SK-N-SH (cell line): ENCODE measurements at regions not wholly inside any gene's neighbourhood (a gene's known extent, or its start where the extent isn't known, plus 50 kb on each side); places are given as distances from the start of the nearest gene placed in this dataset.

ENCODE experiments used
- CTCF ChIA-PET: fragments of 300-600, 350-600 bp; formaldehyde crosslinking; extraction: SDS; loops from one replicate; lab custom pipeline; 2021; lab: Yijun Ruan, JAX
- POLR2A ChIA-PET: fragments of 350-600 bp; sonication (Branson Sonifier 250); formaldehyde crosslinking; extraction: SDS; loops from one replicate; lab custom pipeline; 2020; ENCODE audit warnings: antibody characterized with exemption, inconsistent platforms; lab: Yijun Ruan, JAX
- DNase-seq: peaks from one replicate; pipeline ENCODE4 v3.0.0; 2012
- H2AFZ ChIP-seq: fragments of 200-600 bp; sonication (generic); 2 replicates; pipeline ENCODE4 v1.8.1; 2016; ENCODE audit warnings: antibody characterized with exemption, mild to moderate bottlenecking, low read depth
- H3F3A ChIP-seq: fragments of 200-600 bp; sonication (generic); replicated peaks from 2 replicates; pipeline ENCODE3; 2016; ENCODE audit warnings: antibody characterized with exemption, mild to moderate bottlenecking; ENCODE audit not compliant: insufficient read depth
- H3K27ac ChIP-seq, 2 experiments: fragments of 200-500 bp in 1 of 2; fragments of 200-600 bp in 1 of 2; sonication (Bioruptor generic) in 1 of 2; sonication (generic), shearing (Covaris generic) in 1 of 2; 2 replicates each; pipeline versions ENCODE4 v1.5.1 to v1.6.1; 2014 to 2016; ENCODE audit warnings: low read depth in 2 of 2, inconsistent platforms in 1 of 2, low read length in 1 of 2, mild to moderate bottlenecking in 1 of 2, mixed read lengths in 1 of 2
- H3K27me3 ChIP-seq: fragments of 200-600 bp; sonication (generic), shearing (Covaris generic); 2 replicates; pipeline ENCODE4 v1.6.1; 2016; ENCODE audit warnings: mixed run types; ENCODE audit not compliant: insufficient read depth
- H3K36me3 ChIP-seq, 2 experiments: fragments of 200-500 bp in 1 of 2; fragments of 200-600 bp in 1 of 2; sonication (Bioruptor generic) in 1 of 2; sonication (generic) in 1 of 2; replicated peaks in 1 of 2; 2 replicates each; pipeline versions ENCODE3 to v1.5.1; 2014 to 2016; ENCODE audit warnings: low read length in 1 of 2, mild to moderate bottlenecking in 1 of 2; ENCODE audit not compliant: insufficient read depth in 2 of 2, control insufficient read depth in 1 of 2
- H3K4me1 ChIP-seq, 2 experiments: fragments of 200-500 bp in 1 of 2; fragments of 200-600 bp in 1 of 2; sonication (Bioruptor generic) in 1 of 2; sonication (generic), shearing (Covaris generic) in 1 of 2; 2 replicates each; pipeline versions ENCODE4 v1.5.1 to v1.6.1; 2014 to 2016; ENCODE audit warnings: low read depth in 1 of 2, low read length in 1 of 2, mixed run types in 1 of 2; ENCODE audit not compliant: insufficient read depth in 2 of 2, control insufficient read depth in 1 of 2
- H3K4me2 ChIP-seq: fragments of 200-600 bp; sonication (generic), shearing (Covaris generic); 2 replicates; pipeline ENCODE4 v1.6.1; 2017; ENCODE audit warnings: mixed run types
- H3K4me3 ChIP-seq, 2 experiments: fragments of 200-500 bp in 1 of 2; fragments of 200-600 bp in 1 of 2; sonication (Bioruptor generic) in 1 of 2; sonication (generic), shearing (Covaris generic) in 1 of 2; 2 replicates each; pipeline versions ENCODE4 v1.5.1 to v1.8.1; 2014 to 2016; ENCODE audit warnings: low read depth in 2 of 2, inconsistent platforms in 1 of 2, low read length in 1 of 2, mild to moderate bottlenecking in 1 of 2, mixed read lengths in 1 of 2, moderate library complexity in 1 of 2
- H3K79me2 ChIP-seq: fragments of 200-600 bp; sonication (generic); 2 replicates; pipeline ENCODE4 v1.8.1; 2017; ENCODE audit warnings: mild to moderate bottlenecking; ENCODE audit not compliant: insufficient read depth
- H3K9ac ChIP-seq: fragments of 200-600 bp; sonication (generic); 2 replicates; pipeline ENCODE4 v1.6.1; 2017; ENCODE audit warnings: mixed run types
- H3K9me2 ChIP-seq: fragments of 200-600 bp; sonication (generic); 2 replicates; pipeline ENCODE4 v1.6.1; 2017; ENCODE audit warnings: mixed run types
- H3K9me3 ChIP-seq: fragments of 200-600 bp; sonication (generic); 2 replicates; pipeline ENCODE4 v1.6.1; 2017; ENCODE audit warnings: mixed run types, mild to moderate bottlenecking, moderate library complexity
- H4K20me1 ChIP-seq: fragments of 200-600 bp; sonication (generic); 2 replicates; pipeline ENCODE4 v1.6.1; 2017; ENCODE audit warnings: mild to moderate bottlenecking, mixed run types; ENCODE audit not compliant: insufficient read depth
- FOXM1 ChIP-seq: IDR thresholded peaks from 2 replicates; pipeline ENCODE4 v1.4.0; 2012; ENCODE audit warnings: low read depth, mild to moderate bottlenecking
- GABPA ChIP-seq: IDR thresholded peaks from 2 replicates; pipeline ENCODE4 v1.4.0; 2012; ENCODE audit warnings: low read depth, mild to moderate bottlenecking
- MXI1 ChIP-seq: IDR thresholded peaks from 2 replicates; pipeline ENCODE4 v1.6.1; 2012; ENCODE audit warnings: mild to moderate bottlenecking, low read depth, low read length, improper control_type of control experiment
- RCOR1 ChIP-seq: fragments of 150-350 bp; IDR thresholded peaks from 2 replicates; pipeline ENCODE4 v1.6.1; 2017; ENCODE audit warnings: antibody characterized with exemption, low read length
- REST ChIP-seq: IDR thresholded peaks from 2 replicates; pipeline ENCODE4 v1.6.1; 2012; ENCODE audit warnings: mild to moderate bottlenecking, low read depth, low read length, moderate library complexity
- RFX5 ChIP-seq: IDR thresholded peaks from 2 replicates; pipeline ENCODE4 v1.6.1; 2012; ENCODE audit warnings: mild to moderate bottlenecking, improper control_type of control experiment, low read length
- RXRA ChIP-seq: IDR thresholded peaks from 2 replicates; pipeline ENCODE4 v1.4.0; 2012; ENCODE audit warnings: low read depth, mild to moderate bottlenecking, borderline replicate concordance
- USF1 ChIP-seq: IDR thresholded peaks from 2 replicates; pipeline ENCODE4 v1.4.0; 2012; ENCODE audit warnings: low read depth, borderline replicate concordance
- YY1 ChIP-seq: IDR thresholded peaks from 2 replicates; pipeline ENCODE4 v1.4.0; 2012; ENCODE audit warnings: low read depth, mild to moderate bottlenecking
- ZBTB33 ChIP-seq: IDR thresholded peaks from 2 replicates; pipeline ENCODE4 v1.4.0; 2012; ENCODE audit warnings: low read depth, borderline replicate concordance
- WGBS: methylation state at CpG from one replicate; pipeline ENCODE4 v1.1.6; 2017; ENCODE audit warnings: low lambda C conversion rate; 5-methylcytosine and 5-hydroxymethylcytosine counted together

- Histone ChIP-seq H3K27me3 (no peaks in the 10 kb centered on the region; the same call in 1 of the 2 replicates), H3K4me2 (no peak overlapping the region), H3K79me2 (no peaks in the 10 kb centered on the region), H3K4me3 (no peak overlapping the region), H3K9me2 (no peaks in the 10 kb centered on the region), H3K27ac (no peak overlapping the region), H3F3A (no peaks in the 10 kb centered on the region), H3K4me1 (no peaks in the 10 kb centered on the region), H3K9ac (no peak overlapping the region), H3K36me3 (no peaks in the 10 kb centered on the region), H2AFZ (no peak overlapping the region), H4K20me1 (no peaks in the 10 kb centered on the region), H3K9me3 (no peaks in the 10 kb centered on the region)
- CTCF ChIA-PET = interaction anchor here (0.8 to 1.9 kb wide), 2 partner anchors 8 to 11 kb away, joined by 3 to 9 read pairs; no protein-coding TSS in a partner anchor
- TF ChIP-seq YY1 = no peak
- TF ChIP-seq MXI1 = no peak
- TF ChIP-seq FOXM1 = no peak
- no peak for DNase-seq
- WGBS = 62% methylated on average over 6 of the region's 6 CpGs
- POLR2A ChIA-PET = no interaction called here
These were observed 197.5 kb downstream of the BCR start for GRCh38 chr22:23377767-23378166.

GRCh38 chr22:23376256-23376655 lies 195.9 kb downstream of the BCR start:
- H3F3A ChIP-seq = no peaks in the 10 kb centered on the region
- no peak for TF ChIP-seq ZBTB33
- TF ChIP-seq USF1 = peak; percentile 64; the same call in 1 of the 2 replicates
- TF ChIP-seq, all 33 proteins: peak for 1
- no peak overlapping the region for H3K4me3 ChIP-seq
- no peaks in the 10 kb centered on the region for H4K20me1 ChIP-seq
- no peaks in the 10 kb centered on the region for H3K9me2 ChIP-seq
- CTCF ChIA-PET = interaction anchor here (1.1 to 1.9 kb wide), 3 partner anchors 9 to 800 kb away, joined by 3 to 9 read pairs (median 4); no protein-coding TSS in a partner anchor
- POLR2A ChIA-PET = no interaction called here
- no peaks in the 10 kb centered on the region for H3K9me3 ChIP-seq
- no peaks in the 10 kb centered on the region for H3K4me1 ChIP-seq
- WGBS = 49% methylated on average over 6 of the region's 6 CpGs
- H3K79me2 ChIP-seq = no peaks in the 10 kb centered on the region
- H3K27ac ChIP-seq = no peak overlapping the region
- H3K27me3 ChIP-seq = no peaks in the 10 kb centered on the region; the same call in 1 of the 2 replicates
- DNase-seq = no peak
- no peak overlapping the region for H3K4me2 ChIP-seq
- no peaks in the 10 kb centered on the region for H3K36me3 ChIP-seq
- no peak overlapping the region for H3K9ac ChIP-seq
- no peak overlapping the region for H2AFZ ChIP-seq

GRCh38 chr22:23375031-23375827 lies 194.9 kb downstream of the BCR start:
- no peaks in the 10 kb centered on the region; the same call in 1 of the 2 replicates for H3K27me3 ChIP-seq
- H3F3A ChIP-seq = no peaks in the 10 kb centered on the region
- no peak overlapping the region for H3K9ac ChIP-seq
- 38% methylated on average over 14 of the region's 14 CpGs for WGBS
- H3K4me3 ChIP-seq = no peak overlapping the region
- ChIA-PET CTCF (interaction anchor here (1.2 to 9.1 kb wide), 2 partner anchors 10 to 416 kb away, joined by 3 to 56 read pairs; no protein-coding TSS in a partner anchor), POLR2A (no interaction called here)
- H4K20me1 ChIP-seq = no peaks in the 10 kb centered on the region
- no peak overlapping the region for H3K27ac ChIP-seq
- no peaks in the 10 kb centered on the region for H3K9me2 ChIP-seq
- H2AFZ ChIP-seq = no peak overlapping the region
- H3K4me2 ChIP-seq = no peak overlapping the region
- no peaks in the 10 kb centered on the region for H3K79me2 ChIP-seq
- no peaks in the 10 kb centered on the region for H3K36me3 ChIP-seq
- H3K4me1 ChIP-seq = no peaks in the 10 kb centered on the region
- no peak for DNase-seq
- TF ChIP-seq GABPA (no peak), RCOR1 (no peak), USF1 (no peak), RXRA (no peak), REST (no peak), RFX5 (no peak)
- no peaks in the 10 kb centered on the region for H3K9me3 ChIP-seq
